B cell (primary cell): ENCODE measurements at regions not wholly inside any gene's neighbourhood (a gene's known extent, or its start where the extent isn't known, plus 50 kb on each side); places are given as distances from the start of the nearest gene placed in this dataset.
A peak's percentile ranks its signal among the peaks of the same experiment; 100 is the strongest.

Experiments
- ATAC-seq: fragments of 200-7000 bp; cut with Tn5 transposase; one replicate; pipeline ENCODE4 v1.10.0; 2021; ENCODE audit warnings: low read depth, mild to moderate bottlenecking, moderate number of reproducible peaks, moderate library complexity
- CTCF ChIA-PET: fragments of 350-600 bp; sonication (Branson Sonifier 250); formaldehyde crosslinking; loops from one replicate; lab custom pipeline; 2021; ENCODE audit warnings: antibody characterized with exemption, inconsistent platforms; lab: Charles Lee
- POLR2A ChIA-PET: fragments of 350-600 bp; sonication (Branson Sonifier 250); formaldehyde crosslinking; loops from one replicate; lab custom pipeline; 2021; ENCODE audit warnings: antibody characterized with exemption; lab: Charles Lee
- DNase-seq: peaks from one replicate; pipeline ENCODE4 v3.0.0; 2013
- H2AFZ ChIP-seq: 2 replicates; pipeline ENCODE4 v1.6.1; 2012; ENCODE audit warnings: mild to moderate bottlenecking, low read depth, low read length; ENCODE audit not compliant: insufficient read depth, poor library complexity, severe bottlenecking
- H3K27ac ChIP-seq, 2 donors: 1 replicate in 1 of 2; 2 replicates in 1 of 2; pipeline ENCODE4 v1.5.1; 2012 to 2013; ENCODE audit warnings: low read length in 2 of 2, mild to moderate bottlenecking in 2 of 2, moderate library complexity in 1 of 2
- H3K27me3 ChIP-seq, 4 experiments: fragments of 200-600 bp in 1 of 4; sonication (generic) in 1 of 4; replicated peaks in 1 of 4; 1 replicate in 2 of 4; 2 replicates in 2 of 4; pipeline versions ENCODE4 v1.6.1 to v1.7.0; 2013 to 2016; ENCODE audit warnings: low read length in 3 of 4, mild to moderate bottlenecking in 2 of 4, mixed read lengths in 1 of 4, moderate library complexity in 1 of 4; ENCODE audit not compliant: insufficient read depth in 4 of 4, control insufficient read depth in 3 of 4; ENCODE audit errors: control extremely low read depth in 1 of 4
- H3K36me3 ChIP-seq, 2 experiments: replicated peaks in 1 of 2; 1 replicate in 1 of 2; 2 replicates in 1 of 2; pipeline versions ENCODE4 v1.6.1 to v1.7.1; 2013; ENCODE audit warnings: low read length in 1 of 2; ENCODE audit not compliant: insufficient read depth in 2 of 2, control insufficient read depth in 1 of 2; ENCODE audit errors: control extremely low read depth in 1 of 2, extremely low read depth in 1 of 2
- H3K4me1 ChIP-seq, 2 donors: fragments of 200-600 bp in 1 of 2; sonication (generic) in 1 of 2; 1 replicate in 1 of 2; 2 replicates in 1 of 2; pipeline versions ENCODE4 v1.5.1 to v1.6.1; 2013 to 2017; ENCODE audit warnings: low read length in 2 of 2; ENCODE audit not compliant: control insufficient read depth in 2 of 2, insufficient read depth in 2 of 2
- H3K4me2 ChIP-seq: replicated peaks from 2 replicates; pipeline ENCODE3; 2012; ENCODE audit warnings: mild to moderate bottlenecking, low read depth, low read length; ENCODE audit not compliant: poor library complexity, severe bottlenecking
- H3K4me3 ChIP-seq, 5 experiments: fragments of 200-600 bp in 1 of 5; sonication (generic) in 1 of 5; 1 replicate in 3 of 5; 2 replicates in 2 of 5; pipeline versions ENCODE4 v1.5.1 to v1.7.0; 2011 to 2016; ENCODE audit warnings: low read length in 4 of 5, mild to moderate bottlenecking in 4 of 5, low read depth in 2 of 5, control low read depth in 1 of 5, moderate library complexity in 1 of 5; ENCODE audit not compliant: insufficient read depth in 1 of 5; ENCODE audit errors: control extremely low read depth in 1 of 5, extremely low read depth in 1 of 5
- H3K79me2 ChIP-seq: fragments of 200-600 bp; sonication (generic); one replicate; pipeline ENCODE4 v1.6.0; 2016; ENCODE audit warnings: low read length; ENCODE audit not compliant: control insufficient read depth, insufficient read depth
- H3K9ac ChIP-seq: fragments of 200-600 bp; sonication (generic); 2 replicates; pipeline ENCODE4 v1.6.1; 2017; ENCODE audit warnings: mild to moderate bottlenecking, low read length, moderate library complexity
- H3K9me3 ChIP-seq, 3 donors: one replicate each; pipeline versions ENCODE4 v1.6.1 to v1.7.1; 2013; ENCODE audit warnings: low read length in 2 of 3; ENCODE audit not compliant: control insufficient read depth in 2 of 3, insufficient read depth in 1 of 3; ENCODE audit errors: control extremely low read depth in 1 of 3
- H4K20me1 ChIP-seq: 2 replicates; pipeline ENCODE4 v1.6.0; 2012; ENCODE audit warnings: mild to moderate bottlenecking, low read length; ENCODE audit not compliant: insufficient read depth, control insufficient read depth, poor library complexity, severe bottlenecking
- H3K27ac Mint-ChIP-seq: one replicate; pipeline ENCODE4 v1.8.0; 2021; ENCODE audit warnings: mixed read lengths
- H3K27me3 Mint-ChIP-seq: one replicate; pipeline ENCODE4 v1.8.0; 2021; ENCODE audit warnings: mixed read lengths
- H3K4me1 Mint-ChIP-seq: one replicate; pipeline ENCODE4 v1.8.0; 2021; ENCODE audit warnings: mixed read lengths
- H3K4me3 Mint-ChIP-seq: one replicate; pipeline ENCODE4 v1.8.0; 2021; ENCODE audit warnings: mixed read lengths
- H3K9me3 Mint-ChIP-seq: one replicate; pipeline ENCODE4 v1.8.0; 2022; ENCODE audit warnings: mixed read lengths; ENCODE audit not compliant: insufficient read depth
- EZH2 ChIP-seq: IDR thresholded peaks from 2 replicates; pipeline ENCODE4 v1.6.1; 2012; ENCODE audit warnings: borderline replicate concordance, low read depth, mild to moderate bottlenecking, moderate library complexity, low read length; ENCODE audit not compliant: insufficient read depth, poor library complexity, severe bottlenecking
- WGBS: methylation state at CpG from one replicate; pipeline ENCODE4 v1.1.5; 2013; ENCODE audit warnings: missing lambda C conversion rate; ENCODE audit not compliant: insufficient coverage; 5-methylcytosine and 5-hydroxymethylcytosine counted together
- intact Hi-C: fragments of 100-400 bp; cut with micrococcal nuclease; formaldehyde crosslinking; loops from one replicate; pipeline ENCODE4 v1.10.0; 2022
- TF ChIP-seq, protein P1 (sequence below): fragments of 200-600 bp; IDR thresholded peaks from one replicate; pipeline ENCODE4 v1.8.0; 2022; ENCODE audit warnings: antibody characterized with exemption, mild to moderate bottlenecking

DNA sequence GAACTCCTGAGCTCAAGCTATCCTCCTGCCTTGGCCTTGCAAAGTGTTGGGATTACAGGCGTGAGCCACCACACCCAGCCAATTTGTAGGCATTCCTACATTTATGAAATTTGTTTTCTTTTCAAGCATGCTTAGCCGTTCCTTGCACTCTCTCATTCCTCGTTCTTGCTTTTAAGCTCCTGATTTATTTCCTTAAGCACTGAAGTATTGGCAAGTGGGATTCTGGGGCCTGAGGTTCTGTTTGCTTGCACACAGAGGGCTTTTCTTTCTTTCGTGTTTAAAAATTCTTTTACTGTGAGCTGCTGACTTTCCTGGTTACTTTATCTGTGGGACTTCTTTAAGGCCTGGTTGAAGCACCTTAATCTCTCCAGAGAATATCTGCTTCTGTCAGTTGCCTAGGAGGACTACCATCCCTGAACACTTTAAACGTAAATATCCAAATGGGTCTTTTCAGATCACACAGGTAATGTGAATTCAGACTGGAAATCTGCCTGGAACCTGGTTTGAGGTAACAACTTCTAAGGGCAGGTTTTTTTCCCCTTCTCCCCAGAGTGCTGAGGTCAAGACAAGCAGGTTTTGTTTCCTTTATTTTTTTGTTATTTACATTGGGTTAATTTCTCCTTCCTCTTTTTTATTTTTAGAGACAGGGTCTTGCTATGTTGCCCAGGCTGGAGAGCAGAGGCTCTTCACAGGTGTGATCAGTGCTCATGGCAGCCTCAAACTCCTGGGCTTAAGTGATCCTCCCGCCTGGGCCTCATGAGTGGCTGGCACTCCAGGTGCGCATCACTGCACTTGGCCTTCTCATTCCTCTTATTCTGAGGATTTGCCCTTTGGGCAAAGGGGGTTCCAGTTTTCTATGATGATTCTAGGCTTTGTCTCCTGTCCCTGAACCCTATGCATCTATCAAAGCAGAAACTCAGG, 102.9 kb downstream of the PFKFB3 start:
- peak overlapping the region; percentile 42 for H3K9ac ChIP-seq
- ChIA-PET CTCF (interaction anchor here (0.6 to 3.8 kb wide), 5 partner anchors 10 to 113 kb away, joined by 3 to 17 read pairs (median 3); no protein-coding TSS in a partner anchor), POLR2A (interaction anchor here (0.9 kb wide), 1 partner anchor 10 kb away, joined by 3 read pairs; no protein-coding TSS in a partner anchor)
- H3K4me2 ChIP-seq = peak overlapping the region; percentile 53
- ATAC-seq (peak; percentile 73), DNase-seq (peak; percentile 37)
- H2AFZ ChIP-seq = no peak overlapping the region
- H3K4me3 ChIP-seq = no peak overlapping the region
- TF ChIP-seq, protein P1, sequence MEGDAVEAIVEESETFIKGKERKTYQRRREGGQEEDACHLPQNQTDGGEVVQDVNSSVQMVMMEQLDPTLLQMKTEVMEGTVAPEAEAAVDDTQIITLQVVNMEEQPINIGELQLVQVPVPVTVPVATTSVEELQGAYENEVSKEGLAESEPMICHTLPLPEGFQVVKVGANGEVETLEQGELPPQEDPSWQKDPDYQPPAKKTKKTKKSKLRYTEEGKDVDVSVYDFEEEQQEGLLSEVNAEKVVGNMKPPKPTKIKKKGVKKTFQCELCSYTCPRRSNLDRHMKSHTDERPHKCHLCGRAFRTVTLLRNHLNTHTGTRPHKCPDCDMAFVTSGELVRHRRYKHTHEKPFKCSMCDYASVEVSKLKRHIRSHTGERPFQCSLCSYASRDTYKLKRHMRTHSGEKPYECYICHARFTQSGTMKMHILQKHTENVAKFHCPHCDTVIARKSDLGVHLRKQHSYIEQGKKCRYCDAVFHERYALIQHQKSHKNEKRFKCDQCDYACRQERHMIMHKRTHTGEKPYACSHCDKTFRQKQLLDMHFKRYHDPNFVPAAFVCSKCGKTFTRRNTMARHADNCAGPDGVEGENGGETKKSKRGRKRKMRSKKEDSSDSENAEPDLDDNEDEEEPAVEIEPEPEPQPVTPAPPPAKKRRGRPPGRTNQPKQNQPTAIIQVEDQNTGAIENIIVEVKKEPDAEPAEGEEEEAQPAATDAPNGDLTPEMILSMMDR = no peak
- no peaks in the 10 kb centered on the region for H3K27me3 ChIP-seq
- no peak overlapping the region for H3K27ac ChIP-seq
- no peaks in the 10 kb centered on the region for H3K79me2 ChIP-seq
- H3K36me3 ChIP-seq = no peaks in the 10 kb centered on the region
- H3K9me3 ChIP-seq = peaks cover 1 to 17% (median 7%) of the 10 kb centered on the region in 3 donors
- Mint-ChIP-seq H3K27ac (peak overlapping the region; percentile 73), H3K27me3 (no peaks in the 10 kb centered on the region), H3K9me3 (no peaks in the 10 kb centered on the region), H3K4me3 (peak overlapping the region; percentile 72), H3K4me1 (peaks cover 51% of the 10 kb centered on the region)
- peaks cover 34 to 51% of the 10 kb centered on the region in 2 donors for H3K4me1 ChIP-seq
- H4K20me1 ChIP-seq = no peaks in the 10 kb centered on the region
- 100% methylated on average over 1 of the region's 7 CpGs for WGBS
- intact Hi-C loops = loop anchor here (1.0 kb wide), 1 partner anchor 43 kb away; no protein-coding TSS in a partner anchor

DNA sequence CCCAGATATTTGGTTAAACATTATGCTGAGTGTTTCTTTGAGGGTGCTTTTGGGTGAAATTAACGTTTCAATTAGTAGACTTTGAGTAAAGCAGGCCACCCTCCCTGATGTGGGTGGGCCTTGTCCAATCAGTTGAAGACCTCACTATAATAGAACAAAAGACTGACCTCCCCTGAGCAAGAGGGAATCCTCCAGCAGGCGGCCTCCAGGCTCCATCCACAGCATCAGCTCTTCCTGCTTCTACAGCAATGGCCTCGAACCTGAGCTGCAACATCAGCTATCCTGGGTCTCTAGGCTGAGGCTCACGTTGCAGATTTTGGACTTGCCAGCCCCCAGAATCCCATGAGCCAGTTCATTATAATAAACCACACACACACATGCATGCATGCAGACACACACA, 104.2 kb downstream of the PFKFB3 start:
- Histone ChIP-seq H4K20me1 (no peaks in the 10 kb centered on the region), H2AFZ (no peak overlapping the region), H3K4me3 (no peak overlapping the region), H3K79me2 (no peaks in the 10 kb centered on the region), H3K36me3 (no peaks in the 10 kb centered on the region), H3K27me3 (no peaks in the 10 kb centered on the region), H3K4me2 (no peak overlapping the region), H3K9me3 (peaks cover 1 to 17% (median 7%) of the 10 kb centered on the region in 3 donors), H3K4me1 (peaks cover 27 to 40% of the 10 kb centered on the region in 2 donors), H3K9ac (no peak overlapping the region), H3K27ac (no peak overlapping the region)
- ChIA-PET POLR2A (no interaction called here), CTCF (interaction anchor here (0.9 to 3.8 kb wide), 2 partner anchors 95 to 104 kb away, joined by 3 to 17 read pairs; partner anchors contain the start of gene PFKFB3)
- peaks cover 40% of the 10 kb centered on the region for H3K4me1 Mint-ChIP-seq
- H3K27me3 Mint-ChIP-seq = no peaks in the 10 kb centered on the region
- no peaks in the 10 kb centered on the region for H3K9me3 Mint-ChIP-seq
- DNase-seq = no peak
- 94% methylated on average over 3 of the region's 4 CpGs for WGBS
- ATAC-seq = no peak
- intact Hi-C loops = no loop called here
- H3K27ac Mint-ChIP-seq = peak overlapping the region; percentile 51
- TF ChIP-seq EZH2 = no peak
- TF ChIP-seq, protein P1 = no peak
- H3K4me3 Mint-ChIP-seq = peak overlapping the region; percentile 10
